GM18519 (cell line): ENCODE measurements at regions not wholly inside any gene's neighbourhood (a gene's known extent, or its start where the extent isn't known, plus 50 kb on each side); places are given as distances from the start of the nearest gene placed in this dataset.
"Not testable (repeated sequence)": the region's sequence is repeated elsewhere in the genome, so short reads cannot be mapped to it uniquely, and the experiment has no call there.

Experiments
- ATAC-seq: cut with Tn5 transposase; IDR thresholded peaks from one replicate; pipeline ENCODE4 v1.9.1; 2021; ENCODE audit warnings: mild to moderate bottlenecking, moderate library complexity; ENCODE audit not compliant: unreplicated experiment, low FRiP score

GRCh38 chr3:163766112-163766511 lies 1312.2 kb downstream of the SI start:
- ATAC-seq = no peak

- no peak for ATAC-seq
Observed at GRCh38 chr3:163753033-163753432, 1325.3 kb downstream of the SI start.

DNA sequence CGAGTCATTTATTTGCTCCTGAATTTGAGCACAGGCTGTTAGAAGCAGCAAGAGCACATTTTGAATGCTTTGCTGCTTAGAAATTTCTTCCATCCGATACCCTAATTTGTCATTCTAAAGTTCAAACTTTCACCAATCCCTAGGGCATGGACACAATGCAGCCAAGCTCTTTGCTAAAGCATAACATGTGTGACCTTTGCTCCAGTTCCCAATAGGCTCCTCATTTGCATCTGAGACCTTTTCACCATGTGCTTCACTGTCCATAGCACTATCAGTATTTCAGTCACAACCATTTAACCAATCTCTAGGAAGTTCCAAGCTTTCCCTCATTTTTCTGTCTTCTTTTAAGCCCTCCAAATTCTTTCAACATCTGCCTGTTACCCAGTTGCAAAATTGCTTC lies 1333.1 kb downstream of the SI start:
- ATAC-seq = no peak

GRCh38 chr3:163735394-163735793 lies 1342.9 kb downstream of the SI start:
- no peak for ATAC-seq

DNA sequence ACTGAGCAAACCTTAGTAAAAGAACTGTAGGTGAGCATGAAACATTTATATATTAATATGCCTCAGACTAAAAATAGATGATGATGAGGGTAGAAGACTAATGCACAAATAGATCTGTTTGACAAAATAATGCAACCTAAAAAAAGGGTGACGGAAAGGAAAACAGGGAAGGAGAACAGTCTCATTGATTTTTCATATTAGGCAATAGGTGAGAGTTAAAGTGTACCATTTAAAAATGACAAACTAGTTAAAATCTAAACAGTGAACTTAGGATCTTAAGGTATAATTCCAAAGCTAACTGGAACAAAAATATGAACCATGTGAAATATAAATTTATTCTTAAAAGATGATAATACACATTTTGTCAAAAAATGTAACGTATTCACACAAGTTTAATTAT lies 1347.6 kb downstream of the SI start:
- no peak for ATAC-seq

GRCh38 chr3:163726125-163726524 lies 1352.2 kb downstream of the SI start:
- ATAC-seq = no peak

DNA sequence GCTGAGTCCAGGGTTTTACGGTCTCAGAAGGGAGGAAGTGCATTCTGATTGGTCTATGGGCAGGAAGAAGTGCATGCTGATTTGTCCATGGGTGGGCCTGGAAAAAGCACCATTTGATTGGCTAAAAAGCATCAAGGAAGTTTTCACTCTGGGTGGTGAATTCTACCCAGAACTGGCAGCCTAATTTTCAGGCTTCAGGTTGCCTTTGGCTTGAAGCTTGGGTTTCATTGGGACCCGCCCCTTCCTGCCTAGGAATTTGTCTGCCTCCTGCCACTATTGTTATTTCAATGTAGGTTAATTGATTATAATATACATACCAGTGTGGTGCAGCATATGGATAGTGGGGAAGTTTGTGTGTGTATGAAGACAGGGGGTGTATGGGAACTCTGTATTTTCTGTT lies 1355.9 kb downstream of the SI start:
- ATAC-seq = no peak

GRCh38 chr3:163721596-163721995 lies 1356.7 kb downstream of the SI start:
- ATAC-seq = no peak

GRCh38 chr3:163717377-163717776 lies 1360.9 kb downstream of the SI start:
- no peak for ATAC-seq

DNA sequence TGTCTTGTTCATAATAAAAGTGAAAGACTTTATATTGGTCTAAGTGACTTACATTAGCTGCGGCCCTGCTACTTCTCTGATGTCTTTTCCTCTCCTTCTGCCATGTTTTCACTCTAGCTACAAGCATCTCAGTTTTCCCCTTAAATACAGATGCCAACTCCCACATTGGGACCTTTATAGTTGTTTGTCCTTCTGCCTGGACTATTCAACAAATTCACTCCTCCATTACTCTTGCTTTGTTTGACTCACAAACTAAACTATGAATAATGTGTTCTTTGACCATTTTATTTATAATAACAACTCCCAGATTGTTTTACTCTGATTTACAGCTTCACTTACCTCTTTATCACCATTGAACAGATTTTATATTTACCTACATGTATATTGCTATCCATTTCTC lies 1369.9 kb downstream of the SI start:
- ATAC-seq = no peak

DNA sequence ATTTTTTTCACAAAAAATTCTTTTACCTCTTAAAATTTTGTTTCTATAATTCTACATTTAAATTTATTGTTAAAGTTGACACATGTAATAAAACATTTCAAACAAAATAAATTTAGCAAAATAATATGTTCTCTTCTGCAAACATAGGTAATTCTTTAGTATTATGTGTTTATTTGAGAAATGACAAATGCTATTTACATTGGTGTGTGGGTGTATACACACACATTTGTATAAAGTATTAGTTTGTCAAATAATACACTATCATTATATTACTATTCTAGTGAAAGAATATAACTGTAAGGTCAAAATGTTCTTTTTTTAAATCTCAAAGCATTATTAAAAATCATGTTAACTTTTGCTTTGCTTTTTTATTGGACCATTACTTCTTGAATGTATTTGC lies 1370.6 kb downstream of the SI start:
- no peak for ATAC-seq

DNA sequence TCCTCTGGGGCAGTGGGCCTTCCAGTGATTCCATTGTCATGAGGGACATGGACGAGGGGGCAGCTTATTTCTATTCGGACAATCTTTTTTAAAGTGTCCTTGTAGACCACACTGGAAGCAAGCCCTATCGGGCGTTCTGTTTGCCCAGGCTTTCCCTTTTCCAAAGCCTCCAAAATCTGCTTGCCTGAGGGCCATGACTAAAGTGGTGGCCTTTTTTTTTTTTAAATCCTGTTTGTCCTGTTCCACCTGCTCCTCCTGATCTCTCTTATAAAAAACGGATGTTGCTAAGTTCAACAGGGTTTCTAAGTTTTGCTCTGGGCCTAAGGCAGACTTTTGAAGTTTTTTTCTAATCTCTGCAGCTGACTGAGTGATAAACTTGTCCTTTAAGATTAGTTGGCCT lies 1380.1 kb downstream of the SI start:
- not testable (repeated sequence) for ATAC-seq

GRCh38 chr3:163692494-163692893 lies 1385.8 kb downstream of the SI start:
- no peak for ATAC-seq

DNA sequence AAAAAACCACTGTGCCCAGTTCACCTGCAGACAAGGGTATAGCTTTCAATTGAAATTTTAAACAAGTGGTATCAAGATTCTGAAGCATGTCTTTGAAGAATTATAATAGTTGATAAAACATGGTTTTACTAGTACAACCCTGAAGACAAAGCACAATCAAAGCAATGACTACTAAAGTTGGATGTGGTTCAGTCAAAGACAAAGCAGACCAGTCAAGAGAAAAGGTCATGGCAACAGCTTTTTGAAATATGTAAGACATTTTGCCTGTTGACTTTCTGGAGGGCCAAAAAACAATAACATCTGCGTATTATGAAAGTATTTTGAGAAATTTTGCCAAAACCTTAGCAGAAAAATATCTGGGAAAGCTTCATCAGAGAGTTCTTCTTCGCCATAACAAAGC lies 1393.6 kb downstream of the SI start:
- ATAC-seq = no peak

GRCh38 chr3:163672954-163673353 lies 1405.3 kb downstream of the SI start:
- ATAC-seq = no peak

- no peak for ATAC-seq
Observed at GRCh38 chr3:163671201-163671600, 1407.1 kb downstream of the SI start.

DNA sequence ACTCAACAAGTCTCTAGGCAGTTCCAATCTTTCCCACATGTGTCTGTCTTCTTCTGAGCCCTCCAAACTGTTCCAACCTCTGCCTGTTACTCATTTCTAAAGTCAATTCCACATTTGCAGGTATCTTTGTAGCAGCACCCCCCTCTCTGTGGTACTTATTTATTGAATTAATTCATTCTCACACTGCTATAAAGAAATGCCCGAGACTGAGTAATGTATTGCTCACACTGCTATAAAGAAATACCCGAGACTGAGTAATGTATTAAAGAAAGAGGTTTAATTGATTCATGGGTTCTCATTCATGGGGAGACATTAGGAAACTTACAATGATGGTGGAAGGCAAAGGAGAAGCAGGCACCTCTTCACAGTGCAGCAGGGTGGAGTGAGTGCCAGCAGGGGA lies 1413.8 kb downstream of the SI start:
- ATAC-seq = no peak

- no peak for ATAC-seq
Observed at GRCh38 chr3:163657088-163657487, 1421.2 kb downstream of the SI start.

DNA sequence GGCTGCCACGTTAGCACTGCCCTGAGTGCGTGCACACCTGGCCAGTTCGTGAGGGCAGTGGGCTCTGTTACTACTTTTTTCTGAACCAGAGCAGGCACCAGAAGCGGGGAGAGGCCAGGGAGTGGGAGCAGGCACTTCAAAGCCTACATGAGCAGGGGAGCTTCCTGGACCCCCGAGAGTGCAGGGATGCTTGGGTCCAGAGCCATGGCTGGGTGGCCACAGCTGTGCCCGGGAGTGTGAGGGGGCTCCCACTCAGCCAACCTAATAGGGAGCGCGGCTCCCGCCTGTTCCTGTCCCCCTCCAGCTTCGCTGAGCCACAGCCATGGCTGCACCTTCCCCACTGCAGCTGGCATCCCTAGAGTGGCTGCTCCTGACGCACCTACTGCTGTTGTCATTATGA lies 1423.3 kb downstream of the SI start:
- ATAC-seq = no peak

DNA sequence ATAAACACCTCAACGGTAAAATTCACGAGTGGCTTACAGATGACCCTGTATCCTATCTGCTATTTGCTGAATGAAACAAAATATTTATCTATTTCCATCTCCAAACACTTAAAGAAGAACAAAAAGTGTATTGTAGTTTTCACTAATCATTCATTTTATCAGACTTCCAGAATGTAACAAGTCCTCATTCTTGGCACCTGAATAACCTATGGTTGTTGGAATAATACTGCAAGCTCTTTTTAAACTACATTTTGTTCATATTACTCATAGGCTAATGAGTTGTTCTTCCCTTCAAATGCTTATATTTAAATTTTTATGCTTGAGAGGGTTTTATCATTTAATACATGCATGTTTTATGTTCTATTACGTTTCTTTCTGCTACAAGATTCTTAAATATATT lies 1434.1 kb downstream of the SI start:
- ATAC-seq = no peak

- no peak for ATAC-seq
Observed at GRCh38 chr3:163632722-163633121, 1445.6 kb downstream of the SI start.

DNA sequence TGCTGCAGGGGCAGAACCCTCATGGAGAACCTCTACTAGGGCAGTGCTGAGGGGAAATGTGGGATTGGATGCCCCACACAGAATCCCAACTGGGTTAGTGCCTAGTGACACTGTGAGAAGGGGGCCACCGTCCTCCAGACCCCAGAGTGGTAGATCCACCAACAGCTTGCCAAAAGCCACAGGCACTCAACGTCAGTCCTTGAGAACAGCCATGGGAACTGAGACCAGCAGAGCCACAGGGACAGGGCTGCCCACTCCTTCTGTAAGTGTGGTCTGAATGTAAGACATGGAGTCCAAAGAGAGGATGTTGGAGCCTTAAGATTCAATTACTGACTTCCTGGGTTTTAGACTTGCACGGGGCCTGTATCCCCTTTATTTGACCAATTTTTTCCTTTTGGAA lies 1451.5 kb downstream of the SI start:
- no peak for ATAC-seq

DNA sequence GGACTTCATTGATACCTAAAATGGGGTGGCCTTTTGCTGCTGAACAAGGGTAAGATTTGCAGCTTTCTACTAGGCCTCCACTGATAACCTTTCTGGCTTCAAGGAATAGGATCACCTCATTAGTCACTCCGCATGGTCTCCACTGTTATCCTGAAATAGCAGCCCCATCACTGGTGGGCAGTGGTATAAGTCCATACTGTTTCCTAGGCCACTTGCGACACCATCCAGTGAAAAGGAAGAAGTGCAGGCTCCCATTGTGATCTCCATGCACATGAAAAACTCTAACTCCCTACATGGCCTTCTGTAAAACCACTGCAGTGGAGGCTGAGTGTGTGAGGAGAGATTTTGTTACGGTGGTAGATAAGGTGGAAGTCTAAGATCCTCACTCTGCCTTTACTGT lies 1455.9 kb downstream of the SI start:
- ATAC-seq = no peak

- ATAC-seq = no peak
Observed at GRCh38 chr3:163614886-163615285, 1463.4 kb downstream of the SI start.
